K562 (cell line): ENCODE measurements at regions not wholly inside any gene's neighbourhood (a gene's known extent, or its start where the extent isn't known, plus 50 kb on each side); places are given as distances from the start of the nearest gene placed in this dataset.

Source experiments
- ATAC-seq: fragments of 200-7000 bp; cut with Tn5 transposase; 3 replicates; pipeline ENCODE4 v1.9.1; 2020; ENCODE audit warnings: moderate library complexity
- BruUV-seq: library from RNA; stranded (reverse); fragments of 400-500 nt; replicated peaks from 2 replicates; lab custom pipeline; 2021; lab: Mats Ljungman, UMichigan
- CTCF ChIA-PET: fragments of 300-600 bp; formaldehyde crosslinking; extraction: SDS; loops from one replicate; lab custom pipeline; 2021; ENCODE audit warnings: low intra/inter-chr PET ratio; lab: Yijun Ruan, JAX
- POLR2A ChIA-PET: fragments of 300-600, 350-650 bp; sonication (Branson Sonifier 250); formaldehyde crosslinking; extraction: SDS; loops from one replicate; lab custom pipeline; 2021; ENCODE audit warnings: antibody characterized with exemption, inconsistent platforms; lab: Yijun Ruan, JAX
- DNase-seq, 4 experiments: peaks; one replicate each; pipeline versions ENCODE4 v3.0.0 to v3.0.0-alpha.2; 2011 to 2018; ENCODE audit warnings: low spot score in 3 of 4, mixed read lengths in 3 of 4; ENCODE audit errors: extremely low read depth in 1 of 4
- FAIRE-seq: peaks from 2 replicates; lab custom pipeline; 2011; peaks lifted over from hg19 to GRCh38; lab: Jason Lieb, UNC
- H2AFZ ChIP-seq: 2 replicates; pipeline ENCODE4 v1.6.0; 2011; ENCODE audit warnings: low read depth, low read length, control low read depth, inconsistent platforms
- H3K27ac ChIP-seq: fragments of 200-600 bp; 3 replicates; pipeline ENCODE4 v1.8.0; 2011; ENCODE audit warnings: low read depth, mild to moderate bottlenecking, control low read depth, inconsistent platforms, low read length, moderate library complexity, mixed read lengths; ENCODE audit errors: extremely low read depth
- H3K27me3 ChIP-seq, 2 experiments: fragments of 300-600 bp in 1 of 2; 2 replicates in 1 of 2; 3 replicates in 1 of 2; pipeline versions ENCODE4 v1.6.0 to v1.8.0; 2011; ENCODE audit warnings: inconsistent platforms in 2 of 2, low read length in 2 of 2, mild to moderate bottlenecking in 1 of 2, mixed read lengths in 1 of 2, moderate library complexity in 1 of 2; ENCODE audit not compliant: control insufficient read depth in 2 of 2, insufficient read depth in 2 of 2
- H3K36me3 ChIP-seq: fragments of 300-600 bp; 3 replicates; pipeline ENCODE4 v1.8.0; 2011; ENCODE audit warnings: mild to moderate bottlenecking, low read length, inconsistent platforms; ENCODE audit not compliant: control insufficient read depth, insufficient read depth
- H3K4me1 ChIP-seq, 2 experiments: fragments of 200-600 bp in 1 of 2; replicated peaks in 1 of 2; 2 replicates in 1 of 2; 3 replicates in 1 of 2; pipeline versions ENCODE4 v1.5.1 to v1.8.0; 2011; ENCODE audit warnings: inconsistent platforms in 2 of 2, low read length in 2 of 2, mild to moderate bottlenecking in 1 of 2, mixed read lengths in 1 of 2, moderate library complexity in 1 of 2; ENCODE audit not compliant: control insufficient read depth in 2 of 2, insufficient read depth in 2 of 2
- H3K4me2 ChIP-seq: 2 replicates; pipeline ENCODE4 v1.6.1; 2011; ENCODE audit warnings: low read length, control low read depth, inconsistent platforms, mixed read lengths; ENCODE audit not compliant: insufficient read depth
- H3K4me3 ChIP-seq: fragments of 200-600 bp; sonication (generic), shearing (Covaris generic); 2 replicates; pipeline ENCODE4 v1.5.1; 2016; ENCODE audit warnings: control low read depth, inconsistent platforms
- H3K79me2 ChIP-seq: fragments of 200-600 bp; 3 replicates; pipeline ENCODE4 v1.8.0; 2011; ENCODE audit warnings: low read length, inconsistent platforms; ENCODE audit not compliant: control insufficient read depth, insufficient read depth
- H3K9ac ChIP-seq, 2 experiments: 2 replicates each; pipeline versions ENCODE4 v1.6.0 to v1.6.1; 2011; ENCODE audit warnings: low read depth in 2 of 2, low read length in 2 of 2, control low read depth in 1 of 2, inconsistent platforms in 1 of 2, mild to moderate bottlenecking in 1 of 2, mixed read lengths in 1 of 2; ENCODE audit not compliant: insufficient read depth in 1 of 2
- H3K9me1 ChIP-seq: one replicate; pipeline ENCODE4 v1.6.0; 2011; ENCODE audit warnings: inconsistent platforms, mild to moderate bottlenecking, low read length, moderate library complexity; ENCODE audit not compliant: control insufficient read depth, insufficient read depth
- H3K9me3 ChIP-seq: replicated peaks from 2 replicates; pipeline ENCODE4 v1.5.1; 2011; ENCODE audit warnings: low read depth, low read length, inconsistent platforms; ENCODE audit not compliant: control insufficient read depth, insufficient read depth
- H4K20me1 ChIP-seq: replicated peaks from 2 replicates; pipeline ENCODE4 v1.6.1; 2011; ENCODE audit warnings: low read length, inconsistent platforms, mixed read lengths; ENCODE audit not compliant: control insufficient read depth, insufficient read depth
- ELF4 ChIP-seq: fragments of 450-650 bp; formaldehyde crosslinking; IDR thresholded peaks from 2 replicates; pipeline ENCODE4 v1.4.0; 2022; ENCODE audit warnings: missing genetic modification characterization
- IRF1 ChIP-seq: sonication (generic); formaldehyde crosslinking; IDR thresholded peaks from 2 replicates; pipeline ENCODE4 v1.8.0; 2022; ENCODE audit warnings: missing genetic modification reagents, mild to moderate bottlenecking, borderline replicate concordance
- LARP7 ChIP-seq: fragments of 450-650 bp; IDR thresholded peaks from 2 replicates; pipeline ENCODE4 v1.6.1; 2016
- NR4A1 ChIP-seq, 2 experiments: fragments of 250-450 bp in 1 of 2; fragments of 450-650 bp in 1 of 2; sonication (Bioruptor Pico) in 1 of 2; IDR thresholded peaks; 2 replicates each; pipeline versions ENCODE4 v1.4.0 to v1.6.1; 2016 to 2020; ENCODE audit warnings: mild to moderate bottlenecking in 2 of 2, missing compliant biosample characterization in 1 of 2, missing genetic modification characterization in 1 of 2, moderate library complexity in 1 of 2
- PML ChIP-seq: IDR thresholded peaks from 2 replicates; pipeline ENCODE4 v1.6.1; 2012; ENCODE audit warnings: low read length, inconsistent platforms
- POLR2A ChIP-seq: fragments of 450-650 bp; conservative IDR thresholded peaks from 2 replicates; pipeline ENCODE4 v1.6.1; 2016
- SFPQ ChIP-seq: fragments of 200-400 bp; formaldehyde crosslinking; IDR thresholded peaks from 2 replicates; pipeline ENCODE4 v1.6.1; 2017; ENCODE audit warnings: mild to moderate bottlenecking, low read depth, low read length, moderate library complexity
- ZFP91 ChIP-seq: sonication (generic); formaldehyde crosslinking; IDR thresholded peaks from 2 replicates; pipeline ENCODE4 v1.8.0; 2022; ENCODE audit warnings: mild to moderate bottlenecking, missing genetic modification reagents
- WGBS: fragments of 100-300 bp; shearing (Covaris generic); methylation state at CpG from one replicate; pipeline ENCODE4 v1.1.6; 2016; ENCODE audit warnings: low coverage, mixed read lengths; ENCODE audit not compliant: insufficient coverage; ENCODE audit errors: missing lambda C conversion rate; 5-methylcytosine and 5-hydroxymethylcytosine counted together
- in situ Hi-C: fragments of 300-500 bp; cut with MboI; formaldehyde crosslinking; loops from 4 replicates; pipeline ENCODE4 v1.15.0; 2018; ENCODE audit warnings: inconsistent platforms, mixed read lengths
- intact Hi-C: fragments of 100-400 bp; cut with micrococcal nuclease; formaldehyde crosslinking; loops from 2 replicates; pipeline ENCODE4 v1.14.2; 2022

- Histone ChIP-seq H3K9me3 (no peaks in the 10 kb centered on the region), H3K27me3 (no peaks in the 10 kb centered on the region), H3K79me2 (no peaks in the 10 kb centered on the region)
- 6% methylated on average over 2 of the region's 2 CpGs for WGBS
- ATAC-seq (no peak), FAIRE-seq (no peak)
- POLR2A ChIA-PET: no interaction called here
- CTCF ChIA-PET: no interaction called here
- no TSS peak for BruUV-seq
- no peak for TF ChIP-seq POLR2A
- no peak for TF ChIP-seq NR4A1 (CRISPR knock-in tag; IDR thresholded peaks at IDR 0.05)
- no peak for TF ChIP-seq NR4A1 (tag; IDR thresholded peaks at IDR 0.05)
- no peak for TF ChIP-seq IRF1 (CRISPR knock-in tag)
- no peak for TF ChIP-seq PML
- TF ChIP-seq ELF4 (CRISPR knock-in tag): no peak
- TF ChIP-seq SFPQ: no peak
- TF ChIP-seq ZFP91 (CRISPR knock-in tag): no peak
- no peak for TF ChIP-seq LARP7
- TF ChIP-seq, all 486 proteins: peak for 0
- Histone ChIP-seq H3K9ac (no peak overlapping the region), H4K20me1 (no peaks in the 10 kb centered on the region), H3K4me2 (no peak overlapping the region), H3K27ac (no peak overlapping the region), H3K4me3 (no peak overlapping the region), H2AFZ (no peak overlapping the region), H3K36me3 (no peaks in the 10 kb centered on the region), H3K4me1 (no peaks in the 10 kb centered on the region), H3K9me1 (no peaks in the 10 kb centered on the region)
- no peak for DNase-seq
- intact Hi-C loops (no loop called here), in situ Hi-C loops (no loop called here)
Measured at GRCh38 chr13:61045251-61045650, 370.4 kb downstream of the PCDH20 start.
